ENCODE measurements at regions not wholly inside any gene's neighbourhood (a gene's known extent, or its start where the extent isn't known, plus 50 kb on each side); places are given as distances from the start of the nearest gene placed in this dataset.
"Not testable (repeated sequence)": the region's sequence is repeated elsewhere in the genome, so short reads cannot be mapped to it uniquely, and the experiment has no call there.

- not testable (repeated sequence) for DNase-seq
Measured at GRCh38 chr9:126190994-126191393, 135.6 kb upstream of the MVB12B start.

GRCh38 chr9:126198854-126199253 lies 127.8 kb upstream of the MVB12B start:
- DNase-seq = no peak

GRCh38 chr9:126203313-126203712 lies 123.3 kb upstream of the MVB12B start:
- no peak for DNase-seq

- no peak for DNase-seq
Measured at GRCh38 chr9:126204197-126204596, 122.4 kb upstream of the MVB12B start.

DNA sequence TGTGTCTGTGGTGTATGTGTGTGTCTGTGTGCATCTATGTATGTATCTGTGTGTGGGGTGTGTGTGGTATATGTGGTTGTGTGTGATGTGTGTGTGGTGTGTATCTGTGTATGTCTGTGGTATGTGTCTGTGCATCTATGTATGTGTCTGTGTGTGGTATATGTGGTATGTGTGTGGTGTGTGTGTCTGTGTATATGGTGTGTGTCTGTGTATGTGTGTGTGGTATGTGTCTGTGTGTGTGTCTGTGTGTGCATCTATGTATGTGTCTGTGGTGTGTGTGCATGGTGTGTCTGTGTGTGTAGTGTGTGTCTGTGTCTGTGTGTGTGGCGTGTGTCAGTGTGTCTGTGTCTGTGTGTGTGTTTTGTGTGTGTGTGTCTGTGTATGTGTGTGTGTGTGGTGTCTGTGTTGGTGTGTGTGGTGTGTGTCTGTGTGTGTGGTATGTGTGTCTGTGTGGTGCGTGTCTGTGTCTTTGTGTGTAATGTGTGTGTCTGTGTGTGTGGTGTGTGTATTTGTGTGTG lies 121.9 kb upstream of the MVB12B start:
- no peak for DNase-seq

DNA sequence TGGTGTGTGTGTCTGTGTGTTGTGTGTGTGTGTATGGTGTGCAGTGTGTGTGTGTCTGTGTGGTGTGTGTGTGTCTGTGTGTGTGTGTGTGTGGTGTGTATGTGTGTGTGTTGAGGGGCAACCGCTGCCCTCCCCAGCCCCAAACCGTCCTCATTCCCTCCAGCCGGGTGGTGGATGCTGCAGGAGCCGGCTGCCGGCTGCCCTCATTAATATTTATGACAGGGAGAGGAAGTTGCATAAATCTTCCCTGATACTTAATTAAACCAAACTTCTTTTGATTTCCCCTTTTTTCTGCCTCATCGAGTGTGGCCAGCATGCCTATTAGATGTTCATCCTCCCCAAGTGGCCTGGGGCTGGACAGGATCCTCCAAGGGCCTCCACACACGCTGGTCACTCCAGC lies 121.4 kb upstream of the MVB12B start:
- no peak for DNase-seq

DNA sequence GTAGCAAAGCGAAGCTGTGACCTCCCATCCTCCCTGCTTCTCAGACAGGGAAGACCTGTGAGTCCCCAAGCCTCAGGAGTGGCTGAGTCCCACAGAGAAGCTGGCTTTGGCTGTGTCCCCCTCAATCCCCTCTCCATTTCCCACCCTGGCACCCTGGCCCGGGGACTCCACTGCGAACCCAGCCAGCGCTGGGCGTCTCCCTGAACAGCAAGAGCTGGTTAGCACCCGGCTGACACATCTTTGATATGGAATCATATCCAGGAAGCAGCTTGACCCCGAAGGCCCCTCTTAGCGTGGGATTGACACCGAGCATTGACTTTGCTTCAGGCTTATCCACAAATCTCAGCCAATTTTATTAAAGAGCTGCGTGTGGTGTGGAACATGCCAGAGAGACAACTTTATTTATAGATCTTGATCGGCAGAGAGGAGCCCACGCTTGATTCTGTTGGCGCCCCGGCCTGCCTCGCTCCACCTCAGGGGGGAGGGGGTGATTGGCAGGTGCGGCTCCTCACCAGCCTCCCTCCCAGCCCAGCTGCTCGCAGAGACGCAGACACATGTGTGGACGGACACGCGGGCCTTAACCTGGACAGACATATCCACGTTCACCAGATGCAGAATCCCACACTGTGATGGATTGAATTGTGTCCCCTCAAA lies 120.7 kb upstream of the MVB12B start:
- no peak for DNase-seq

DNA sequence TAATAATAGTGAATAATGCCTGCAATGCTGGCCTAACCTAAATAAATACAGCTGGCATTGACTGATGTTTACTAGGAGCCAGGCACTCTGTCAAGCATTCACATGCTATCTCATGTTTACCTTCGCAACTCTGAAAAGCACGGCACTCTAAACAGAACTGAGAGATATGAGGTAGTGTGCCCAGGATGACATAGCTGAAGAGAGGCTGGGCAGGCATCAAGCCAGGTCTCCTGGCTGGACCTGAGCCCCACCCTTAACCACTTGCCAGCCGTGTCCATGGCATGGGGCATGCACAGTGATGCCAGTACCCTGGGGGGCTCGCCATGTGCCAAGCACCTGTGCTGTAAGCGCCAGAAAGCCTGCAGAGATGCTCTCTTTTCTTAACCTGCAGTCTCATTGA lies 119.4 kb upstream of the MVB12B start:
- DNase-seq = no peak

GRCh38 chr9:126208216-126208758 lies 118.3 kb upstream of the MVB12B start:
- no peak for DNase-seq

DNA sequence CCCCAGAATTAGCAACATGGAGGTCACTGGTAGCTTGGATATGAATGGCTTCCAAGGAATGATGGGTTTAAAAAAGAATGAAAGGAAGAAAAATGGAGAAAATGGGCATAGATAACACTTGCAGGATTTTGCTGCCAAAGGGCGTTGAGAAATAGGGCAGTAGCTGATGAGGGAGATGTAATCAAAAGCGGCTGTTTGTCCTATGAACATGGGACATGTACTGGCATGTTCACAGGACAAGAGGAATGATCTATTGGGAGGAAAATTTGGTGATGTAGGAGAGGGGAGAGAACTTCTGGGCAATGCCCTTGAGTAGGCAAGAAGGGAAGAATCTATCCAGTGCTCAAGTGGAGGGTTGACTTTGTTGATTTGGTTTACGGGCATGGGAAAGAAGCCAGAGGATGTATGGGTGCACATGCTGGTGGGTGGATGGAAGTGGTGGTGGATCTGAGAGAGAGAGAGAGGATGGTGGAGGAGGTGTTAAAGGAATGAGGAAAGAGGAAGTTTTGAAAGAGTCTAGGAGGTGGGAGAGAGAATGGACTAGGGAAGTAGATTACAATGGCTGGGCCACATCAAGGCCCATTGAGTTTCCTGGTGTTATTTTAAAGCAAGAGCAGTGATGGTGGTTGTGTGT lies 115.1 kb upstream of the MVB12B start:
- DNase-seq = no peak

- no peak for DNase-seq
Measured at GRCh38 chr9:126215486-126215885, 111.1 kb upstream of the MVB12B start.

- DNase-seq = no peak
Measured at GRCh38 chr9:126216826-126217225, 109.8 kb upstream of the MVB12B start.

GRCh38 chr9:126217250-126217653 lies 109.4 kb upstream of the MVB12B start:
- no peak for DNase-seq

DNA sequence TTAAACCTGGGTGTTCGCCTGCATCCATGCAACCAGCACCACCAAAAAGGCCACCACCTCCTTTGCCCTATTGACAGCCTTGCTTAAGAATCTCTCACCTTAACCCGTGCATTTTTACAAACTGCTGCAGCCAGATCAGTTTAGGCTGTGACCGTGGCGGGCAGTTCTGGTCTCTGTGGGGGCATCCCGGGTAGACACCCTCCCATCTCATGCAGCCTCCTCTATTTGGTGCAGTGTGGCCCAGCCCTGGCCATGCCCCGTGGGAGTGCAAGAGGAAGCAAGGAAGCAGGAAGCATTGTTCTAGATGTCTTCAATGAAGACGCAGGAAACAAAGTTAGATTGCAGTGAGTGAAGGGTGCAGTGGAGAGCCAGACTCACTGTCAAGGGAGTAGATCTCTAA lies 108.8 kb upstream of the MVB12B start:
- no peak for DNase-seq

- DNase-seq = no peak
Measured at GRCh38 chr9:126218359-126219125, 108.1 kb upstream of the MVB12B start.

DNA sequence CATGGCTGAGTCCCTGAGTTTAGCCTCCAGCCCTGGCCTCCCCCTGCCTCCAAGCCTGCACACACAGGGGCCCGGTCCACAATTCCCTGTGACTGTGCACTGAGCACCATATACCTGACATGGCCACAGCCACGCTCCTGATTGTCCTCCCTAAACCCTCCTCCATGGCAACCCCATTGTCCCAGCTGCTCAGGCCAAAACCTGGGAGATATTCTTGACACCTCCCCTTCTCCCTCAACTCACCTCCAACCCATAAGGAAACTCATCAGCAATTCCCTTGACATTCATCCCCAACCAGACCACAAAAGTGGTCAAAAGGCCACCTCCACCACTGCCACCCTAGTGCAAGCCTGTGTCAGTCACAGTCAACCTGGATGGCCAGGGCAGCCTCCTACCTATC lies 107.5 kb upstream of the MVB12B start:
- no peak for DNase-seq

GRCh38 chr9:126219648-126220063 lies 107.0 kb upstream of the MVB12B start:
- no peak for DNase-seq

GRCh38 chr9:126221480-126221879 lies 105.1 kb upstream of the MVB12B start:
- DNase-seq = no peak

- no peak for DNase-seq
Measured at GRCh38 chr9:126222363-126222834, 104.2 kb upstream of the MVB12B start.

DNA sequence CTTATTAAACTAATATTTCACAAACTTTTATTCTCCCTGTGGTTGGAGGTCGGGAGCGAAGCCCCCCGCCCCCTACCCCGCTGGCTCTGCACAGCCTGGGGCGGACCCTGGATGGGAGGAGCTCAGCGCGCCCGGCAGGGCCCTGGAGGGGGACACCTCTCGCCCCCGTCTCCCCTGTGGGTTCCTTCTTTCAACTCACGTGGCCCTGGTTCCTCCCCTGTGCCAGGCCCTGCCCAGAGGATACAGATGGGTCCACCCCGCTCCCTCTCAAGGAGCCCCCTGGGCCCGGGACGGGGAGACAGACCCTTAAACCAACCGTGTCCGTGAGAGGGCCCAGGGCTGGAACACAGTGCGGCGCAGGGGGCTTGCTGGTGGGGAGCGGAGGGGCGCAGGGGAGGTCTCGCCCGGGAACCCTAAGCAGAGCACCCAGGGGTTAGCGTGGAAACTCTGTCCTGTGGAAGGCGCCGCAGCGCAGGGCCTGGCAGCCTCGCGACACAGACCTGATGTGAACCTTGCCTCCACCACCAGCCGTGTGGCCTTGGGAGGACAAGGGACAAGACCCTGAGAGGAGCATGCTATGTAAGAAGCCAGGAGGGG lies 103.7 kb upstream of the MVB12B start:
- DNase-seq = no peak

DNA sequence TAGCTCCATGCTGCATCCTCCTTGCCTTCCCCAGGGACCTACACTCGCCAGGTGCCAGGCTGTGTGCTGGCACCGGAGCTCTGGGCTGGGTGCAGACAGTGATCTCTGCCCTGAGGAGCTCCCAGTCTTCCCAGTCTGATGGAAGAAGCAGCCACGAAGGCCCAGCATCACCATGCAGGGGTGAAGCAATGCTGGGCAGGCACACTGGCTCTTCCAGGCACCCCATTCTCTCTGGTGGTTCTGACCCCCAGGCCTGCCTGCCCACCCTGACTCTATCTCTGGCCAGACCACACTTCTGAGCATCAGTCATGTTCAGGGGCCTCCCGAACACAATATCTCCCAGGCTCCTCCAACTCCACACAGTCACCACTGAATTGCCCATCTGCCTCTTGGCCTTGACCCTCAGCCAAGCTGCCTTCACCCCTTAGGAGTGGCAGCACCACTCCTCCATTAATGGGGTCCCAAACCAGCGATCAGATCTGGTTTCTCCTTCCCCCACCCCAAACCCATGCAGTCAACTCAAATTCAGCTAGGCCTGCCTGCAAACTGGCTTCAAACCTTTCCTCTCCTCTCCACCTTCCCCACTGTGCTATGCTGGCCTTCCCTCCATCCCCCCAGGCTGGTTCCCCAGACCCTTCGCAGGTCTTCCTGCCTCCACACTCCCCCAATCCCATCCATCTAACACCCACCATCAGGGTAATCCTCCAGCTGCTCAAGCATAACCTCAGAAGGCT lies 102.7 kb upstream of the MVB12B start:
- no peak for DNase-seq

Data from DMS79 treated with DMSO at 0.1 percent for 48 hours (cell line).